C4-2B (cell line): ENCODE measurements at regions not wholly inside any gene's neighbourhood (a gene's known extent, or its start where the extent isn't known, plus 50 kb on each side); places are given as distances from the start of the nearest gene placed in this dataset.

Experiments used
- ZFX ChIP-seq: fragments of 450-650 bp; IDR thresholded peaks from 2 replicates; pipeline ENCODE4 v1.6.1; 2017
- TF ChIP-seq, protein P1 (sequence below): fragments of 450-650 bp; conservative IDR thresholded peaks from 2 replicates; pipeline ENCODE4 v1.5.1; 2017; ENCODE audit warnings: mild to moderate bottlenecking

DNA sequence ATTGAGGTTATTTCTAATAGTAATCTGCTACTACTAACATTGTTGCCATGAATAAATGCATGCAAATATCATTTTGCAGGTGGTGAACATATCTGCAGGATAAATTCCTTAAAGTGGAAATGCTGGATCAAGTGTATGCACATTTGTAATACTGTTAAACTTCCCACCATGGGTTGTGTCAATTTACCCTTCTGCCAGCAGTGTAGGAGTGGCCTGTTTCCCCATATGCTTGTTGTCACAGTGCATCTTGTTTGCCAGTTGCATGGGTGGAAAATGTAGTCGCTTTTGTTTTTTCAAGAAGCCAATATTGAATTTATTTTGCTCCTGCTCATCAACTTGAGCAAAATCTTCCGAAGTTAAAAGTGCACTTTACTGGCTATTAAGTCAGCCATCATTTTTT is 139.0 kb upstream of the ACKR3 start:
- TF ChIP-seq ZFX, result no peak
- TF ChIP-seq, protein P1, sequence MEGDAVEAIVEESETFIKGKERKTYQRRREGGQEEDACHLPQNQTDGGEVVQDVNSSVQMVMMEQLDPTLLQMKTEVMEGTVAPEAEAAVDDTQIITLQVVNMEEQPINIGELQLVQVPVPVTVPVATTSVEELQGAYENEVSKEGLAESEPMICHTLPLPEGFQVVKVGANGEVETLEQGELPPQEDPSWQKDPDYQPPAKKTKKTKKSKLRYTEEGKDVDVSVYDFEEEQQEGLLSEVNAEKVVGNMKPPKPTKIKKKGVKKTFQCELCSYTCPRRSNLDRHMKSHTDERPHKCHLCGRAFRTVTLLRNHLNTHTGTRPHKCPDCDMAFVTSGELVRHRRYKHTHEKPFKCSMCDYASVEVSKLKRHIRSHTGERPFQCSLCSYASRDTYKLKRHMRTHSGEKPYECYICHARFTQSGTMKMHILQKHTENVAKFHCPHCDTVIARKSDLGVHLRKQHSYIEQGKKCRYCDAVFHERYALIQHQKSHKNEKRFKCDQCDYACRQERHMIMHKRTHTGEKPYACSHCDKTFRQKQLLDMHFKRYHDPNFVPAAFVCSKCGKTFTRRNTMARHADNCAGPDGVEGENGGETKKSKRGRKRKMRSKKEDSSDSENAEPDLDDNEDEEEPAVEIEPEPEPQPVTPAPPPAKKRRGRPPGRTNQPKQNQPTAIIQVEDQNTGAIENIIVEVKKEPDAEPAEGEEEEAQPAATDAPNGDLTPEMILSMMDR, result no peak
